ENCODE measurements at regions not wholly inside any gene's neighbourhood (a gene's known extent, or its start where the extent isn't known, plus 50 kb on each side); places are given as distances from the start of the nearest gene placed in this dataset.
"Not testable (repeated sequence)": the region's sequence is repeated elsewhere in the genome, so short reads cannot be mapped to it uniquely, and the experiment has no call there.

GRCh38 chr3:155995525-155996370 lies 124.6 kb upstream of the KCNAB1 start:
- peak; percentile 58 to 62 for DNase-seq

GRCh38 chr3:155996882-155997281 lies 123.5 kb upstream of the KCNAB1 start:
- no peak for DNase-seq

- not testable (repeated sequence) for DNase-seq
Observed at GRCh38 chr3:155998173-155998572, 122.2 kb upstream of the KCNAB1 start.

GRCh38 chr3:156005736-156006135 lies 114.6 kb upstream of the KCNAB1 start:
- no peak for DNase-seq

GRCh38 chr3:156010829-156011228 lies 109.5 kb upstream of the KCNAB1 start:
- DNase-seq: peak in 1 of 2 experiments; percentile 22

GRCh38 chr3:156014489-156014888 lies 105.9 kb upstream of the KCNAB1 start:
- DNase-seq: no peak

- no peak for DNase-seq
Observed at GRCh38 chr3:156016902-156017301, 103.5 kb upstream of the KCNAB1 start.

- no peak for DNase-seq
Observed at GRCh38 chr3:156017352-156018030, 102.9 kb upstream of the KCNAB1 start.

GRCh38 chr3:156024904-156025533 lies 95.4 kb upstream of the KCNAB1 start:
- no peak for DNase-seq

- no peak for DNase-seq
Observed at GRCh38 chr3:156029208-156029607, 91.2 kb upstream of the KCNAB1 start.

- DNase-seq: no peak
Observed at GRCh38 chr3:156030723-156031122, 89.7 kb upstream of the KCNAB1 start.

GRCh38 chr3:156033428-156033827 lies 87.0 kb upstream of the KCNAB1 start:
- DNase-seq: no peak

- DNase-seq: no peak
Observed at GRCh38 chr3:156035158-156035557, 85.2 kb upstream of the KCNAB1 start.

GRCh38 chr3:156036258-156037053 lies 83.9 kb upstream of the KCNAB1 start:
- DNase-seq: no peak

- peak; percentile 67 to 90 for DNase-seq
Observed at GRCh38 chr3:156037356-156037755, 83.0 kb upstream of the KCNAB1 start.

GRCh38 chr3:156038869-156039268 lies 81.5 kb upstream of the KCNAB1 start:
- DNase-seq: no peak

GRCh38 chr3:156040041-156040440 lies 80.3 kb upstream of the KCNAB1 start:
- no peak for DNase-seq

- not testable (repeated sequence) for DNase-seq
Observed at GRCh38 chr3:156041216-156041841, 79.0 kb upstream of the KCNAB1 start.

GRCh38 chr3:156041856-156042255 lies 78.5 kb upstream of the KCNAB1 start:
- DNase-seq: not testable (repeated sequence)

GRCh38 chr3:156043832-156044633 lies 76.3 kb upstream of the KCNAB1 start:
- not testable (repeated sequence) for DNase-seq

- no peak for DNase-seq
Observed at GRCh38 chr3:156044634-156044975, 75.8 kb upstream of the KCNAB1 start.

- not testable (repeated sequence) for DNase-seq
Observed at GRCh38 chr3:156048483-156048882, 71.9 kb upstream of the KCNAB1 start.
